GM12873 (cell line): ENCODE measurements at regions not wholly inside any gene's neighbourhood (a gene's known extent, or its start where the extent isn't known, plus 50 kb on each side); places are given as distances from the start of the nearest gene placed in this dataset.
A peak's percentile ranks its signal among the peaks of the same experiment; 100 is the strongest.

Source experiments
- TF ChIP-seq, protein P1 (sequence below): IDR thresholded peaks from 2 replicates; pipeline ENCODE4 v1.5.1; 2012; ENCODE audit warnings: low read depth, mild to moderate bottlenecking, moderate library complexity, low read length, control low read depth; ENCODE audit not compliant: insufficient read depth; ENCODE audit errors: missing control alignments

DNA sequence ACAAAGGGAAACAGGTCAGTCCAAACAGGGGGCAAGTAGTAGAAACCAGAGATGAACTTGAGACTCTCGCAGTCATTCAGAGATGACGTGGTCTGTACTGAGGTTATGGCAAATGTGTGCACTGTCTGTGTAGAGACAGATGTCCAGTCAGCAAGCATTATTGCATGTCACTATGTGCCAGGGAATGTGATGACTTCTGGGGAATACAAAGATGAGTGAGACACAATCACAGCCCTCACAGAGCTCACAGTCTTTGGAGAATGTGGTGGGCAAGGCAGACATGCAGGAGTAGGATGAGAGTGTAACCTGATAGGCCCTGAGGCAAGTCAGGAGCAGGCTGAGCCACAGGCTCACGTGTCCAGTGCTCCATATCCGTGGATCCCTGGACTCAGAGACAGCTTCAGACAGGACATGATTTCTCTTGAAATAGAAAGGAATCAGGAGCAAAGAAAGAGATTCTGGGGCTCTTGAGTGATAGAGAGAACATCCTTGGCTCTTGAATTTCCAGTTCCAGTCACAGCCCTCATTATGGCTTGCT lies 550.7 kb downstream of the ETS1 start:
- TF ChIP-seq, protein P1, sequence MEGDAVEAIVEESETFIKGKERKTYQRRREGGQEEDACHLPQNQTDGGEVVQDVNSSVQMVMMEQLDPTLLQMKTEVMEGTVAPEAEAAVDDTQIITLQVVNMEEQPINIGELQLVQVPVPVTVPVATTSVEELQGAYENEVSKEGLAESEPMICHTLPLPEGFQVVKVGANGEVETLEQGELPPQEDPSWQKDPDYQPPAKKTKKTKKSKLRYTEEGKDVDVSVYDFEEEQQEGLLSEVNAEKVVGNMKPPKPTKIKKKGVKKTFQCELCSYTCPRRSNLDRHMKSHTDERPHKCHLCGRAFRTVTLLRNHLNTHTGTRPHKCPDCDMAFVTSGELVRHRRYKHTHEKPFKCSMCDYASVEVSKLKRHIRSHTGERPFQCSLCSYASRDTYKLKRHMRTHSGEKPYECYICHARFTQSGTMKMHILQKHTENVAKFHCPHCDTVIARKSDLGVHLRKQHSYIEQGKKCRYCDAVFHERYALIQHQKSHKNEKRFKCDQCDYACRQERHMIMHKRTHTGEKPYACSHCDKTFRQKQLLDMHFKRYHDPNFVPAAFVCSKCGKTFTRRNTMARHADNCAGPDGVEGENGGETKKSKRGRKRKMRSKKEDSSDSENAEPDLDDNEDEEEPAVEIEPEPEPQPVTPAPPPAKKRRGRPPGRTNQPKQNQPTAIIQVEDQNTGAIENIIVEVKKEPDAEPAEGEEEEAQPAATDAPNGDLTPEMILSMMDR: no peak

DNA sequence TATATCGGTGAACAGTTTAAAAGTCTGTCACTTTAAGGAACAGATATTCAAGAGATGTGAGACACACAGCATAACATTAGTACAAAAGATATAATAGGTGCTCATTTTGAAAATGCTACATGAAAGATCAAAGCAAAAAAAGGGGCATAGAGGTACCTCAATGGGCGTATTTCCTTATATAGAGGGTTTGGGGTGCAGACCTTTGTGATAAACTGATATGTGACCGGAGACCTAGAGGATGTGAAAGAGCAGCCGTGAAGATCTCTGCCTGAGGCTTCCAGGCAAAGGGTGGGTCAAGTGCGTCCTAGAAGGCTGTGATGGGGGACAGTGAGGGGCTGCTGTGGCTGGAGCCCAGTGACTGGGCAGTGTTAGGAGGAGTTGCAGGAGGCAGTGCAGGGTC lies 551.4 kb downstream of the ETS1 start:
- TF ChIP-seq, protein P1: no peak

DNA sequence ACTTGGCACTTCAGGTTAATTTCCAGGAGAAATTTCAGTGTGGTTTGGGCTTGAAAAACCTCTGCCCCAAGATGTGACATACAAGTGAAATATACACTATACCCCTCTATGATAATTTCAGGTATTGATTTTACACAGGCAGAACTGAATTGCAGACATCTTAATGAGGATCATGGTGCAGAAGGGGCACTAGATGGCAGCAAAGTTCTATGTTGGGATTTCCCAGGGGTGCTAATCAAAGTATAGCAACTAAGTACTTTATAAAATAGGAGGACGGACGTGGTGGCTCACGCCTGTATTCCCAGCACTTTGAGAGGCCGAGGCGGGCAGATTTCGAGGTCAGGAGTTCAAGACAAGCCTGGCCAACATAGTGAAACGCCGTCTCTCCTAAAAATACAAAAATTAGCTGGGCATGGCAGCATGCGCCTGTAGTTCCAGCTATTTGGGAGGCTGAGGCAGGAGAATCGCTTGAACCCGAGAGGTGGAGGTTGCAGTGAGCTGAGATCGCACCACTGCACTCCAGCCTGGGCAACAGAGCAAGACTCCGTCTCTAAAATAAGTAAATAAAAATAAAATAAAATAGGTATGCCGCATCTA lies 555.7 kb downstream of the ETS1 start:
- TF ChIP-seq, protein P1: peak; percentile 73

DNA sequence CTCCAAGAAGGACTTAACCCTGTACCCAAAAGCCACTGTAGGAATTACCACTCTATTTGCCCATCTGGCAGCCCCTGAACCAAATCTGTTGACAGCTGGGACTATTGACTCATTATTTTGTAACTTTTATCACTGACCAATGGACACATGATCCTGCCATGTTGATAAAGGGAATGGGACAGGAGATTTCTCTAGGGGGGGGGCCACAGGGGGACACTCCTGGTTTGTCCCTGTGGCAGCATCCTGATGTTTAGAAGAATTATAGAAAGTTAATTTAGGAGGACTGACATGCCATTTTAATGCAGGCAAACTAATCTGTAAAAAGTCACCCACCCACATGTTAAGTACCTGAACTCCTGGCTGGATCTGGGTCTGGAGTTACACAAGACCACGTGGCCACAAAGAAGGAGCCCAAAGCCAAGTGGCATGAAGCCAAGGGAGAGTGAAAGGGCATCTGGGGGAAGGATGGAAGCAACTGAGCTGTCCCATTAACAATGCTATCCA lies 558.1 kb downstream of the ETS1 start:
- TF ChIP-seq, protein P1: no peak

DNA sequence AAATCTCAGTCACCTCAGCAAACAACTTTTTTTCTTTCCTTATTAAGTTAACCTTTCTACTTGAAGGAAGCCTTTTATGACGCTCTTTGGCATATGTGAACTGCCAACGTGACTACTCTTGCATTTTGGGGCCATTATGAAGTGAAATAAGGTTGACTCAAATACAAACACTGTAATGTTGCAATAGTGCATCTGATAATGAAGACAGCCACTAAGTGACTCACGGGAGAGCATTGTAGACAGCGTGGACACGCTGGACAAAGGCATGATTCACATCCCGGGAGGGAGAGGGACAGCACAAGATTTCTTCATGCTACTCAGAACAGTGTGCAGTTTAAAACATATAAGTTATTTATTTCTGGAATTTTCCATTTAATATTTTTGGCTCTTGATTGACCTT lies 560.8 kb downstream of the ETS1 start:
- TF ChIP-seq, protein P1: no peak

DNA sequence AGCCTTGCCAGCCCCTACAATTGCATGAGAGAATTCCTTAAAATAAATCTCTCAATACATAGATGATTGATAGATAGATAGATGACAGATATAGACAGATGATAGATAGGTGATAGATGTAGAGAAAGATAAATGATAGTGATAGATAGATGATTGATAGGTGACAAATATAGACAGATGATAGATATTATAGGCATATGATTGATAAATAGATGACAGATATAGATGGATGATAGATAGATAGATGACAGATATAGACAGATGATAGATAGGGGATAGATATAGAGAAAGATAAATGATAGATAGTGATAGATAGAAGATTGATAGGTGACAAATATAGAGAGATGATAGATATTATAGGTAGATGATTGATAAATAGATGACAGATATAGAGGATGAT lies 564.6 kb downstream of the ETS1 start:
- TF ChIP-seq, protein P1: no peak

DNA sequence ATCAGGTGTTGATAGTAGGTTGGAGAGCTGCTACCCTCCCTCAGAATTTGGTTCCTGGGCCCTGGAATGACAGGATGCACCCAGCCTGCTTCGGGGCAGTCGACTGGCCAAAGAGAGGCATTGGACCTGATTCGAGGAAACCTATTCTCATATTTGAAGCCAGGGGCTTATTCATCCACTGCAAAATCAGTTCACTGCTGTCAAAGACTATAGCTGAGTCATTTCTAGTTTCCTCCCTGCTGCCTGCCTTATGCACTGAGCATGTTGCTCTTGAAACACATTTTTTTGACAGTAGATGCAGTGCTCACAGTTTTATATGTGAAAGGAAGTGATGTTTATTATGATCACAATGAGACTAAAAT lies 565.4 kb downstream of the ETS1 start:
- TF ChIP-seq, protein P1: no peak
